PC-3 (cell line): ENCODE measurements at regions not wholly inside any gene's neighbourhood (a gene's known extent, or its start where the extent isn't known, plus 50 kb on each side); places are given as distances from the start of the nearest gene placed in this dataset.

ENCODE experiments used
- EZH2 ChIP-seq: fragments of 300-600 bp; sonication (generic); IDR thresholded peaks from one replicate; pipeline ENCODE4 v1.6.1; 2017; ENCODE audit warnings: antibody characterized with exemption, mild to moderate bottlenecking, low read length; ENCODE audit not compliant: unreplicated experiment
- TF ChIP-seq, protein P1 (sequence below): fragments of 300-600 bp; sonication (generic); conservative IDR thresholded peaks from 2 replicates; pipeline ENCODE4 v1.5.1; 2017; ENCODE audit warnings: antibody characterized with exemption, low read depth, mild to moderate bottlenecking, low read length

DNA sequence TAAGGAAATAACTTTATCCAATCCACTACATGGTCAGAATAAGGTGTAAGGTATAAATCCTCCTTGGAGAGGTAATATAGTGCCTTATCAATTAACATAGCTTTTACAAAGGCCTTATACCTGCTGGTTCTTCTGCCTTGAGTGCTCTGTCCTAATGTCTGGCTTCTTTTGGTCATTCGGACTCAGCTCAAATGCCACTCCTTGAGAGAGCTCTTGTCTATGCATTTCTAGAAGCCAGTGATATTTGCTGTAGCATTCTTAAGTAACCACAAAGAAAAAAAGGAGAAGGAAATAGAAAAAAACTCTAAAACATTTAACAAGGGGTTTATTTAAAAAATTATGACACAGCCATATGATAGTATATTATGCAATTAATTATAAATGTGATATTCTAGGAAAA, 444.8 kb upstream of the SLIT2 start:
- TF ChIP-seq, protein P1, sequence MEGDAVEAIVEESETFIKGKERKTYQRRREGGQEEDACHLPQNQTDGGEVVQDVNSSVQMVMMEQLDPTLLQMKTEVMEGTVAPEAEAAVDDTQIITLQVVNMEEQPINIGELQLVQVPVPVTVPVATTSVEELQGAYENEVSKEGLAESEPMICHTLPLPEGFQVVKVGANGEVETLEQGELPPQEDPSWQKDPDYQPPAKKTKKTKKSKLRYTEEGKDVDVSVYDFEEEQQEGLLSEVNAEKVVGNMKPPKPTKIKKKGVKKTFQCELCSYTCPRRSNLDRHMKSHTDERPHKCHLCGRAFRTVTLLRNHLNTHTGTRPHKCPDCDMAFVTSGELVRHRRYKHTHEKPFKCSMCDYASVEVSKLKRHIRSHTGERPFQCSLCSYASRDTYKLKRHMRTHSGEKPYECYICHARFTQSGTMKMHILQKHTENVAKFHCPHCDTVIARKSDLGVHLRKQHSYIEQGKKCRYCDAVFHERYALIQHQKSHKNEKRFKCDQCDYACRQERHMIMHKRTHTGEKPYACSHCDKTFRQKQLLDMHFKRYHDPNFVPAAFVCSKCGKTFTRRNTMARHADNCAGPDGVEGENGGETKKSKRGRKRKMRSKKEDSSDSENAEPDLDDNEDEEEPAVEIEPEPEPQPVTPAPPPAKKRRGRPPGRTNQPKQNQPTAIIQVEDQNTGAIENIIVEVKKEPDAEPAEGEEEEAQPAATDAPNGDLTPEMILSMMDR, result no peak
- TF ChIP-seq EZH2, result no peak
